ENCODE measurements at regions not wholly inside any gene's neighbourhood (a gene's known extent, or its start where the extent isn't known, plus 50 kb on each side); places are given as distances from the start of the nearest gene placed in this dataset.
"Not testable (repeated sequence)": the region's sequence is repeated elsewhere in the genome, so short reads cannot be mapped to it uniquely, and the experiment has no call there.

- no peaks in the 10 kb centered on the region for H3K4me1 Mint-ChIP-seq
- no peaks in the 10 kb centered on the region for H3K36me3 Mint-ChIP-seq (ENCODE audit: low read depth)
- ChIA-PET POLR2A (no interaction called here), CTCF (no interaction called here)
- H3K9me3 Mint-ChIP-seq (ENCODE audit: low read depth), result no peaks in the 10 kb centered on the region
- ATAC-seq (no peak), DNase-seq (no peak)
- H3K4me3 Mint-ChIP-seq, result no peak overlapping the region
- H3K27ac Mint-ChIP-seq, result no peak overlapping the region
- H3K27me3 Mint-ChIP-seq, result no peaks in the 10 kb centered on the region
- intact Hi-C loops (cut with DNase I, micrococcal nuclease), result no loop called here
Observed at GRCh38 chr7:50914460-50914859, 131.8 kb upstream of the GRB10 start.

GRCh38 chr7:50908628-50909290 is 126.1 kb upstream of the GRB10 start:
- Mint-ChIP-seq H3K27ac (no peak overlapping the region), H3K4me1 (no peaks in the 10 kb centered on the region), H3K36me3 (ENCODE audit: low read depth) (no peaks in the 10 kb centered on the region), H3K27me3 (peaks cover 1% of the 10 kb centered on the region), H3K9me3 (ENCODE audit: low read depth) (no peaks in the 10 kb centered on the region), H3K4me3 (no peak overlapping the region)
- no peak for ATAC-seq
- no peak for DNase-seq
- intact Hi-C loops (cut with DNase I, micrococcal nuclease), result no loop called here
- CTCF ChIA-PET, result no interaction called here
- POLR2A ChIA-PET, result no interaction called here

GRCh38 chr7:50898604-50899477 is 116.1 kb upstream of the GRB10 start:
- H3K4me1 Mint-ChIP-seq; H3K9me3 Mint-ChIP-seq (ENCODE audit: low read depth); H3K36me3 Mint-ChIP-seq (ENCODE audit: low read depth); H3K4me3 Mint-ChIP-seq; POLR2A ChIA-PET; DNase-seq; intact Hi-C loops (cut with DNase I, micrococcal nuclease); ATAC-seq; CTCF ChIA-PET; H3K27me3 Mint-ChIP-seq; H3K27ac Mint-ChIP-seq: not testable (repeated sequence)

- DNase-seq; H3K36me3 Mint-ChIP-seq (ENCODE audit: low read depth); POLR2A ChIA-PET; ATAC-seq; H3K27ac Mint-ChIP-seq; H3K27me3 Mint-ChIP-seq; H3K9me3 Mint-ChIP-seq (ENCODE audit: low read depth); intact Hi-C loops (cut with DNase I, micrococcal nuclease); H3K4me3 Mint-ChIP-seq; H3K4me1 Mint-ChIP-seq: not testable (repeated sequence)
- CTCF ChIA-PET, result interaction anchor here (1.0 kb wide), 1 partner anchor 274 kb away, joined by 3 read pairs; no protein-coding TSS in a partner anchor
Observed at GRCh38 chr7:50887061-50887460, 104.4 kb upstream of the GRB10 start.

- Mint-ChIP-seq H3K27ac (no peak overlapping the region), H3K4me3 (no peak overlapping the region), H3K9me3 (ENCODE audit: low read depth) (no peaks in the 10 kb centered on the region), H3K4me1 (no peaks in the 10 kb centered on the region), H3K36me3 (ENCODE audit: low read depth) (no peaks in the 10 kb centered on the region), H3K27me3 (peaks cover 18% of the 10 kb centered on the region)
- ChIA-PET POLR2A (no interaction called here), CTCF (no interaction called here)
- DNase-seq, result no peak
- intact Hi-C loops (cut with DNase I, micrococcal nuclease), result no loop called here
- no peak for ATAC-seq
Observed at GRCh38 chr7:50872437-50872836, 89.7 kb upstream of the GRB10 start.

- H3K36me3 Mint-ChIP-seq (ENCODE audit: low read depth), result no peaks in the 10 kb centered on the region
- ChIA-PET POLR2A (interaction anchor here (0.7 kb wide), 1 partner anchor 11 kb away, joined by 3 read pairs; no protein-coding TSS in a partner anchor), CTCF (no interaction called here)
- intact Hi-C loops (cut with DNase I, micrococcal nuclease), result no loop called here
- H3K27ac Mint-ChIP-seq, result no peak overlapping the region
- H3K4me1 Mint-ChIP-seq, result no peaks in the 10 kb centered on the region
- ATAC-seq, result no peak
- no peak for DNase-seq
- H3K4me3 Mint-ChIP-seq, result no peak overlapping the region
- peaks cover 3% of the 10 kb centered on the region for H3K27me3 Mint-ChIP-seq
- no peaks in the 10 kb centered on the region for H3K9me3 Mint-ChIP-seq (ENCODE audit: low read depth)
Observed at GRCh38 chr7:50869108-50869725, 86.5 kb upstream of the GRB10 start.

GRCh38 chr7:50868426-50869100 is 85.9 kb upstream of the GRB10 start:
- intact Hi-C loops (cut with DNase I, micrococcal nuclease), result no loop called here
- no peak for DNase-seq
- H3K9me3 Mint-ChIP-seq (ENCODE audit: low read depth), result no peaks in the 10 kb centered on the region
- no peaks in the 10 kb centered on the region for H3K4me1 Mint-ChIP-seq
- no peak for ATAC-seq
- H3K36me3 Mint-ChIP-seq (ENCODE audit: low read depth), result no peaks in the 10 kb centered on the region
- no peak overlapping the region for H3K27ac Mint-ChIP-seq
- ChIA-PET POLR2A (no interaction called here), CTCF (no interaction called here)
- no peak overlapping the region for H3K4me3 Mint-ChIP-seq
- peaks cover 3% of the 10 kb centered on the region for H3K27me3 Mint-ChIP-seq

GRCh38 chr7:50867034-50867356 is 84.3 kb upstream of the GRB10 start:
- H3K4me3 Mint-ChIP-seq, result no peak overlapping the region
- DNase-seq (no peak), ATAC-seq (no peak)
- POLR2A ChIA-PET, result no interaction called here
- H3K9me3 Mint-ChIP-seq (ENCODE audit: low read depth), result no peaks in the 10 kb centered on the region
- intact Hi-C loops (cut with DNase I, micrococcal nuclease), result no loop called here
- H3K27ac Mint-ChIP-seq, result no peak overlapping the region
- no peaks in the 10 kb centered on the region for H3K4me1 Mint-ChIP-seq
- peaks cover 3% of the 10 kb centered on the region for H3K27me3 Mint-ChIP-seq
- no peaks in the 10 kb centered on the region for H3K36me3 Mint-ChIP-seq (ENCODE audit: low read depth)
- CTCF ChIA-PET, result no interaction called here

GRCh38 chr7:50866343-50867033 is 83.8 kb upstream of the GRB10 start:
- H3K27ac Mint-ChIP-seq, result no peak overlapping the region
- H3K27me3 Mint-ChIP-seq, result no peaks in the 10 kb centered on the region
- H3K4me3 Mint-ChIP-seq, result no peak overlapping the region
- H3K9me3 Mint-ChIP-seq (ENCODE audit: low read depth), result no peaks in the 10 kb centered on the region
- ChIA-PET POLR2A (no interaction called here), CTCF (no interaction called here)
- DNase-seq (no peak), ATAC-seq (no peak)
- intact Hi-C loops (cut with DNase I, micrococcal nuclease), result no loop called here
- no peaks in the 10 kb centered on the region for H3K36me3 Mint-ChIP-seq (ENCODE audit: low read depth)
- no peaks in the 10 kb centered on the region for H3K4me1 Mint-ChIP-seq

GRCh38 chr7:50865450-50865849 is 82.8 kb upstream of the GRB10 start:
- no peak for DNase-seq
- CTCF ChIA-PET, result interaction anchor here (0.5 kb wide), 1 partner anchor 19 kb away, joined by 4 read pairs; no protein-coding TSS in a partner anchor
- ATAC-seq, result no peak
- Mint-ChIP-seq H3K36me3 (ENCODE audit: low read depth) (no peaks in the 10 kb centered on the region), H3K27ac (no peak overlapping the region), H3K4me1 (no peaks in the 10 kb centered on the region), H3K9me3 (ENCODE audit: low read depth) (no peaks in the 10 kb centered on the region), H3K4me3 (no peak overlapping the region), H3K27me3 (peaks cover 2% of the 10 kb centered on the region)
- intact Hi-C loops (cut with DNase I, micrococcal nuclease), result no loop called here
- POLR2A ChIA-PET, result no interaction called here

GRCh38 chr7:50864694-50865093 is 82.0 kb upstream of the GRB10 start:
- intact Hi-C loops (cut with DNase I, micrococcal nuclease), result no loop called here
- Mint-ChIP-seq H3K4me1 (no peaks in the 10 kb centered on the region), H3K27me3 (peaks cover 3% of the 10 kb centered on the region), H3K36me3 (ENCODE audit: low read depth) (no peaks in the 10 kb centered on the region), H3K4me3 (no peak overlapping the region), H3K9me3 (ENCODE audit: low read depth) (no peaks in the 10 kb centered on the region), H3K27ac (no peak overlapping the region)
- CTCF ChIA-PET, result no interaction called here
- ATAC-seq (no peak), DNase-seq (no peak)
- POLR2A ChIA-PET, result no interaction called here

Data from activated CD4-positive, alpha-beta T cell treated with anti-CD3 and anti-CD28 coated beads for 36 hours (primary cell).